Vagina (tissue), 2 donors: ENCODE measurements at regions not wholly inside any gene's neighbourhood (a gene's known extent, or its start where the extent isn't known, plus 50 kb on each side); places are given as distances from the start of the nearest gene placed in this dataset.

Experiments
- CTCF ChIP-seq, 3 experiments: fragments of 450-650 bp in 2 of 3; fragments of 200-600 bp in 1 of 3; sonication (generic) in 1 of 3; IDR thresholded peaks; one replicate each; pipeline ENCODE4 v1.5.1; 2017 to 2019; ENCODE audit warnings: antibody characterized with exemption in 3 of 3, mild to moderate bottlenecking in 2 of 3, moderate library complexity in 2 of 3
- POLR2A ChIP-seq, 2 donors: fragments of 450-650 bp; IDR thresholded peaks; one replicate each; pipeline ENCODE4 v1.6.1; 2017; ENCODE audit warnings: antibody characterized with exemption in 2 of 2, mild to moderate bottlenecking in 2 of 2, moderate library complexity in 2 of 2
- POLR2AphosphoS5 ChIP-seq, 2 donors: sonication (generic); formaldehyde crosslinking; IDR thresholded peaks; one replicate each; pipeline ENCODE4 v1.9.0; 2017; ENCODE audit warnings: antibody characterized with exemption in 2 of 2, mild to moderate bottlenecking in 2 of 2, low read depth in 1 of 2; ENCODE audit not compliant: insufficient read depth in 1 of 2

DNA sequence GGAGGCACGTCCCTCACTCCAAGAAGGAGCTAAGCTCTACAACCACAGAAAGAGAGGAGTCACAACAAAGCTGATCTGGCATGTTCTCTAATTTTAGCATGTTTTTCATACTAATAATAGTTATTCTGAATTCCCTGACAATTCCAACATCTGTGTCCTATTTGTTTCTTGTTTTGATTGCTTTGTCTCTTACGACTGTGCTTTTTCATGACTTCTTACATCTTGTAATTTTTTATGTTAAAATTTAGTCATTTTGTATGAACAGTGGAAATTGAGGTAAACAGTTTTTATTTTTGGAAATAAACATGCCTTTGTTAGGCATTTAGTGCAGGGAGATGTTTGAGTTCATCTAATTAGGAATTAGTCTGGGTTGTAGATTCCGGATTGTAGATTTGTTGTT is 668.1 kb upstream of the EDIL3 start:
- no peak for TF ChIP-seq CTCF (IDR thresholded peaks at IDR 0.05)
- no peak for TF ChIP-seq POLR2A (IDR thresholded peaks at IDR 0.05)
- TF ChIP-seq POLR2AphosphoS5 (IDR thresholded peaks at IDR 0.05; ENCODE audit: insufficient read depth in 1 of 2, low read depth in 1 of 2) = no peak
